ENCODE measurements at regions not wholly inside any gene's neighbourhood (a gene's known extent, or its start where the extent isn't known, plus 50 kb on each side); places are given as distances from the start of the nearest gene placed in this dataset.
"Not testable (repeated sequence)": the region's sequence is repeated elsewhere in the genome, so short reads cannot be mapped to it uniquely, and the experiment has no call there.

DNA sequence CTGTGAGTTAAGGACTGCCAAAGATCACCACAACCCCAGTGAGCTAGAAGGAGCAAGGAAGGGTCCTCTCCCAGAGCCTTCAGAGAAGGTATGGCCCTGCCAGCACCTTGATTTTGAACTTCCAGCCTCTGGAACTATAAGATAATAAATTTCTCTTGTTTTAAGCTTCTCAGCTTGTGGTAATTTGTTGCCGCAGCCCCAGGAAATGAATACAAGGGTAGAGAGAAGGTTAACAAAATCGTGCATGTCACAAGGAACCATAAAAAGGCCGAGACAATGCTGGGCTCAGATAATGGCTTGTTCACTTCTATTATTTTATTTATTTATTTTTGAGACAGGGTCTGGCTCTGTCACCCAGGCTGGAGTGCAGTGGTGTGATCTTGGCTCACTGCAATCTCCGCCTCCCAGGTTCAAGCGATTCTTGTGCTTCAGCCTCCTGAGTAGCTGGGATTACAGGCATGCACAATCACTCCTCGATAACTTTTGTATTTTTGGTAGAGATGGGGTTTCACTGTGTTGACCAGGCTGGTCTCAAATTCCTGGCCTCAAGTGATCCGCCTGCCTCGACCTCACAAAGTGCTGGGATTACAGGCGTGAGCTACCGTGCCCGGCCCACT, 71.5 kb downstream of the WSB1 start:
- not testable (repeated sequence) for DNase-seq (ENCODE audit: low read depth, low spot score)

DNA sequence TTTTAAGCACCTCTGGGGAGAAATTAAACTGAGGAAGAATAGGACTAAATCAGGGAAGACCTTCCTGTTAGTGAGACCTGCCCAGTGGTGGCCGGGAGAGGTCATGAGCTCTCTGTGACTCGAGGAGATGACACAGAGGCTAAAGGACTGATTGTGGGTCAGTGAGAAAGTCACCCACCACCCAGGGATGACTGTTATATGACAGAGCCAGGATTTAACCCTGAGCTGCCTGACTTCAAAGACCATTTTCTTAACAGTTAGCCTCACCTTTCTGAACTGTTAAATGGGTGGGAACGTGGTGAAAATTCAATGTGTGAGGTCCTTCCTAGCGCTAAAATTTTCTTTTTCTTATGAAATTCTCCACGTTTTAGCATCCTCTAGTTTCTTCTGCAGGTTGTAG, 72.5 kb downstream of the WSB1 start:
- DNase-seq (ENCODE audit: low read depth, low spot score): no peak

DNA sequence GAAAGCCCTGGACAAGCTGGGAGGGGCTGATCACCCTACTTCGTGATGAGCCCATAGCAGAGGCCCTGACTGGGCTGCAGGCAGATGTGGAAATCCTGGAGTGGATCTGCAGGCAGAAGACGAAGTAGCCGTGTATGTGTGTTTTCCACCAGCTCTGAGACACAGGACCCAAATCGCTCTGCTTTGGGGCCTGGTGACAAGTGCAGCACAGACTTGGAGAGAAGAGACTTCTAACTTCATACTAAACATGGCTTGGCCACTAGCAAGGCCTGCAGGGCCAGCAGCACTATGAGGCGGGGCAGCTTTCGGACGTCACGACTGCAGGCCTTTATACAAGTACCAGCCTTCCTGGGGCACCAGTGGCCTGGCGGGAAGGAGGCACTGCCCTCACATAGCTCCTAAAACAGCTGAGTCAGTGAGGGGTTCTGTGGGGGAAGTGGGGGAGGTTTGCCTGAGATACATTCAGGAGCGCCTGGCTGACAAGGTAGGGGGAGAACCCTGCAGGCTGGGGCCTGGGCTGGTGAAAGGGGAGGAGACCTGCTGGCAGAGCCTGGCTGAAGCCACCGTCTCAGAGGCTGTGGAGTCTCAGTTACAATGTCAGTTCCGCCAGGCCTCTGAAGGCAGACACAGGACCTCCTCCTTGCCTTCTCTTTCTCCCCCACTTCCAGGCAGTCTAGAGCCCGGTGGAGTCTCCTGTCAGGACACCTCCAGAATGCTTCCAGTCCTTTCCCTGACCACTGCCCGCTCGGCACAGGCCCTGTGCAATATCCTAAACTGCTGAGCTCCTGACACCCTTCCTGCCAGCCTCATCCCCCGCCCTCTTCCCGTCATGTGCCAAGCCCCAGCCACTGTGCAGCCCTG, 73.4 kb downstream of the WSB1 start:
- no peak for DNase-seq (ENCODE audit: low read depth, low spot score)

DNA sequence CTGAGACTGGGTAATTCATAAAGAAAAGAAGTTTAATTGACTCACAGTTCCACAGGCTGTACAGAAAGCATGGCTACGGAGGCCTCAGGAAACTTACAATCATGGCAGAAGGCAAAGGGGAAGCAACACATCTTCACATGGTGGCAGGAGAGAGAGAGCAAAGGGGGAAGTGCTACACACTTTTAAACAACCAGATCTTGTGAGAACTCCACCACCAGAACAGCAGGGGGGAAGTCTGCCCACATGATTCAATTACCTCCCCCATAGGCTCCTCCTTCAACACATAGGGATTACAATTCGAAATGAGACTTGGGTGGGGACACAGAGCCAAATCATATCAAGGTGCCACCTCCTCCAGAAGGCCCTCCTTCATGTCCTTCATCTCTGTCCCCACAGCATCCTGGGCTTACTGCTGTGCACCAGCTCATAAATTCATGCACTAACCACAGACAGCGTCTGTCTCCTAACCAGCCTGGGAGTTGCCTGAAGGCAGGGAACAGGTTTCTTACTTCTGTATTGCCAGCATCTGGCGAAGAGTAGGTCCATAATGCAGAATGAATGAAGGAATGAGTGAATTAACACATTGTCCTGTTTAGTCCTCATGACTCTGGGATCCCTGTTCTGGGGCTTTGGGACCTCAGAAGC, 74.4 kb downstream of the WSB1 start:
- no peak for DNase-seq (ENCODE audit: low read depth, low spot score)

GRCh38 chr17:27368980-27369379, 75.1 kb downstream of the WSB1 start:
- no peak for DNase-seq (ENCODE audit: low read depth, low spot score)

GRCh38 chr17:27370776-27371175, 76.9 kb downstream of the WSB1 start:
- DNase-seq (ENCODE audit: low read depth, low spot score): no peak

GRCh38 chr17:27373695-27374094, 79.8 kb downstream of the WSB1 start:
- DNase-seq (ENCODE audit: low read depth, low spot score): not testable (repeated sequence)

GRCh38 chr17:27376637-27377547, 79.4 kb upstream of the KSR1 start:
- DNase-seq (ENCODE audit: low read depth, low spot score): no peak

DNA sequence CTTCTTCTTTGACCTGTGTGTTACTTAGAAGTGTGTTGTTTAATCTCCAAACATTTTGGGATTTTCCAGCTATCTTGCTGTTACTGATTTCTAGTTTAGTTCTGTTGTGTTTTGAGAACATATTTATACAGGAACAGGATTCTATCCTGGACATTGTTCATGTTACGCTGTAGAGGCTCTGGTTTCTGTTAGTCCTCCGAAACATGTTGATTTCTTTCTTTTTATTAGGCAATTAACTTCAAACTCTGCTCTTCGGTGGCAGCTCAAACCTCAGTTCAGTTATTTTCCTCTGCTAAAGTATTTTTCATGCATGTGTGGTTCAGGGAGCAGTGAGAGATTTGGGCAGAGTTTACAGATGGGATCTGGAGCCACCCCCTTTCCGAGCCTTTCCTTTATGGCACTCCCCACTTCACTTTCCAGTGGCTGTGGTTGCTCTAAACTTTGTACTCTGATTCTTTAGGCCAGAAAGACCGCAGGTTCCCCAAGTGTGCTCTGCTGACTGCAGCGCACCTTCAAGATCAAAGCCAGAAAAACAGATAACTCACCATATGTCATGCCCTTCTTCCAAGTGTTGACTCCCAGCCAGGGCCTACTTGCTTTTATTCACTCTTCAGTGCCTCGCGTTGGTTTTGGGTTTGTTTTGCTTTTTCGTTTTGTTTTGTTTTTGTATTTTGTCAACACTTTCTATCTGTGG, 77.6 kb upstream of the KSR1 start:
- no peak for DNase-seq (ENCODE audit: low read depth, low spot score)

GRCh38 chr17:27379888-27380533, 76.2 kb upstream of the KSR1 start:
- DNase-seq (ENCODE audit: low read depth, low spot score): no peak

DNA sequence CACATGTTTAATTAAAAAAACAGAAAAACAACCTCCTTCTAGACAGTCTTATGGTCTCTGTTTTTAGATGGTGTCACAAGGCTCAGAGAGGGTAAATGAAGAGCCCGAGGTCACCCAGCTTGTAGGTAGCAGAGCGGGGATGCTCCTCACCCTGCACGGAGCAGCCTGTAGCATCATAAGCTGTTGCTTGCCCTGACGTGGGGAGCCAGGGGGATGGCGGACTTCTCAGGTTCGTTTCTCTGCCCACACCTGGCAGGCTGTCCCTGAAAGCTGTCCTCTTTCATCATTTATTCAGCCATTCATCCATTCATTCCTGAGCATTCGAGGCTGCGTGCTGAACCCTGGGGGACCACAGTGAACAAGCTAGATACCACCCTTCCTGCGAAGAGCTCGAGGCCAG, 75.7 kb upstream of the KSR1 start:
- no peak for DNase-seq (ENCODE audit: low read depth, low spot score)

GRCh38 chr17:27381007-27381501, 75.2 kb upstream of the KSR1 start:
- peak; percentile 40 for DNase-seq (ENCODE audit: low read depth, low spot score)

DNA sequence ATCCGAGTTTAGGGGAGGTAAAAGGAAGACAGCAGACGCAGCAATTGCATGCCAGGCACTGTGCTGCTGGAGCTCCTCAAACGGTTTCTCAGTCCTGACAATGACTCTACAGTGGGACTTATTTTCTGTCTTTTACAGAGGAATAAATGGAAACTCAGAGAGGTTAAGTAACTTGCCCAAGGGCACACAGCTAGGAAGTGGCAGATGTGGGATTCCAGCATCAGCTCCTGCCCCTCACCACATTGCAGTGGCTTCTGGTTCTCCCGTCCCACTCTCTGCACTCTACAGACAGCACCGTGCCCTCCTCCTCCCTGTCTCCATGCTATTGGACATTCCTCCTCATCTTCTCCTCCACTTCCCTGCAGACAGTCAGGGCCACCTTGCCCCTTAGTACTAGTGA, 74.2 kb upstream of the KSR1 start:
- DNase-seq (ENCODE audit: low read depth, low spot score): no peak

GRCh38 chr17:27384261-27384701, 72.0 kb upstream of the KSR1 start:
- DNase-seq (ENCODE audit: low read depth, low spot score): no peak

- no peak for DNase-seq (ENCODE audit: low read depth, low spot score)
These were observed 71.5 kb upstream of the KSR1 start for GRCh38 chr17:27384726-27385125.

DNA sequence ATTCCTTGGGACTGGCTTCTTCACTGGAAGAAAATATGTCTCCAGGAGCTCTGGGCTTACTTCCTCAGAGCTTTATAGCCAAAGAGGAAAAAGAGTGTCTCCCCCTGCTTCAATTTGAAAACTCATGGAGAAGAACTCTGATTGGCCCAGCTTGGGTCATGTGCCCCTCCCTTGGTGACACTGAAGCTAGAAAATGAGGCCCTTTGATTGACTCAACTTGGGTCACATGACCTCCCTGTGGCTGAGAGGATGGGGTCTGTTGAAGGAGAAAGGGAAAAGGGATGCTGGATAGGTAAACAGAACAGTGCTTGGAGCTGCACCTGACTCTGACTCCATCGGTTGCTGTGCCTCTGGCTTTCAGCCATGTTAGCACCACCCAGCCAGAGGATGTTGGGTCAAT, 70.6 kb upstream of the KSR1 start:
- no peak for DNase-seq (ENCODE audit: low read depth, low spot score)

- no peak for DNase-seq (ENCODE audit: low read depth, low spot score)
These were observed 69.8 kb upstream of the KSR1 start for GRCh38 chr17:27386206-27387075.

DNA sequence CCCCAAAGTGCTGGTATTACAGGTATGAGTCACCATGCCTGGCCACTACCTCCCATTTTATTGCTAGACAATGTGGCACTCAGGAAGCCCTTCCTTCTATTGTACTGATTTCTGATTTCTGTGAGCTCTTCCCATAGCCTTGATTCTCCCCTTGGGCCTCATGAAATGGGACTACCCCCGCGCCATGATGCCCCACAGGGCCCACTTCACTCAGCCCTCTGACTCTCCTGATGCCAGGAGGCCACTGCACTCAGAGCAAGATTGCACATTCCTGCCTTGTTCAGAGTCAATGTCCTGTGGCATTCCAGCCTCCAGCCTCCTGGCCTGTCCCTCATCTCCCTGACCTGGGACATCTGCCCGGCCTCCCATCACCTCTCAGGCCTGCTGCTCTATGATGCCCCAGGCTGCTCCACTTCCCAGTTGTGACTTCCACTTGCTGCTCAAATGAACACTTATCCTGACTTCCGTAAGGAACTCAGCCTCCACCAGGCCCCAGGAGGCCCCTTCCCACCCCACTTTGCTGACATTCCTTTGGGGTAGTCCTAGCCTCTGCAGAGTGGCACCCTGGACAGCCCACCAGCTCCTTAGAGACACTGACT, 66.6 kb upstream of the KSR1 start:
- no peak for DNase-seq (ENCODE audit: low read depth, low spot score)

GRCh38 chr17:27390540-27390939, 65.7 kb upstream of the KSR1 start:
- no peak for DNase-seq (ENCODE audit: low read depth, low spot score)

Data from iPS DF 19.7 (cell line).